H1 (cell line): ENCODE measurements at regions not wholly inside any gene's neighbourhood (a gene's known extent, or its start where the extent isn't known, plus 50 kb on each side); places are given as distances from the start of the nearest gene placed in this dataset.

Source experiments
- CHD2 ChIP-seq: IDR thresholded peaks from 2 replicates; pipeline ENCODE4 v1.6.1; 2012; ENCODE audit warnings: low read length, improper control_type of control experiment
- FOSL1 ChIP-seq: IDR thresholded peaks from 2 replicates; pipeline ENCODE4 v1.6.1; 2011; ENCODE audit warnings: mild to moderate bottlenecking, low read depth, low read length, moderate library complexity; ENCODE audit not compliant: insufficient read depth
- TF ChIP-seq, protein P1 (sequence below): fragments of 300-600 bp; sonication (generic); IDR thresholded peaks from 2 replicates; pipeline ENCODE4 v1.7.1; 2012; ENCODE audit warnings: low read length, moderate library complexity, mild to moderate bottlenecking, inconsistent platforms; ENCODE audit not compliant: insufficient replicate concordance
- TF ChIP-seq, protein P2 (sequence below): IDR thresholded peaks from 2 replicates; pipeline ENCODE4 v1.6.1; 2012; ENCODE audit warnings: inconsistent platforms

DNA sequence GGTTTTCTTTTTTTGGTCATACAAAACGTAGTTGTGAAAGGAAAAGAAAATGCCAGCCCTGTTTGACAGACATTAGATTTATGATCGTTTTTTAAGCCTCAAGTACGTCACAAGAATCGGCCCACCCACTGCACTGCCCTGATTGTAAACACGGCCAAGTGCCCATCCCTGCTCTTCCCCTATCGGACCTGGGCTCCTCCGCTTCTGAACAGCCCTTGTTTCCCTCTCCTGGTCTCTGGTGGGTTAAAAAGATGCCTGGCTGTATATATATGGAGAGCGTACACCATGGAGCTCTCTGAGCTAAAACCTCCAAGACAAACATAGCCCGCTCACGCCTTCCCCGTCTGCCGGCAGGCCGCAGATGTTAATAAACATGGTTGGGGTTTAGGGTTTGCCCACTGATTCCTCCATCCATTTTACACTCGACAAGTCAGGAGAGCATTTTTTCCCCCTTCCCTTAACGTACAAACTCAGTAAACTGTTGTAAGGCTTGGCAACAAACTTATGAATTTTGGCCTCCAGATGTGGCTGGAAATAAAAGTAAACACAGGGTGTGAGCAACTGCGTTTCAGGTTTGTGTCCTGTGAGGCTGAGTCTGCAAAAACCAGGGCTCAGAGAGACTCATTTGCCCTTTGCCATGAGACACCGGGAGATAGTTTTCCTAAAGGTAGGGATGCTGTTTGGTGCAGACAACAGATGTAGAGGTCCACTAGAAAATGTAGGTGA is 325.9 kb downstream of the SOX9 start (continued):
- TF ChIP-seq FOSL1 (no peak), CHD2 (no peak)
- TF ChIP-seq, protein P1, sequence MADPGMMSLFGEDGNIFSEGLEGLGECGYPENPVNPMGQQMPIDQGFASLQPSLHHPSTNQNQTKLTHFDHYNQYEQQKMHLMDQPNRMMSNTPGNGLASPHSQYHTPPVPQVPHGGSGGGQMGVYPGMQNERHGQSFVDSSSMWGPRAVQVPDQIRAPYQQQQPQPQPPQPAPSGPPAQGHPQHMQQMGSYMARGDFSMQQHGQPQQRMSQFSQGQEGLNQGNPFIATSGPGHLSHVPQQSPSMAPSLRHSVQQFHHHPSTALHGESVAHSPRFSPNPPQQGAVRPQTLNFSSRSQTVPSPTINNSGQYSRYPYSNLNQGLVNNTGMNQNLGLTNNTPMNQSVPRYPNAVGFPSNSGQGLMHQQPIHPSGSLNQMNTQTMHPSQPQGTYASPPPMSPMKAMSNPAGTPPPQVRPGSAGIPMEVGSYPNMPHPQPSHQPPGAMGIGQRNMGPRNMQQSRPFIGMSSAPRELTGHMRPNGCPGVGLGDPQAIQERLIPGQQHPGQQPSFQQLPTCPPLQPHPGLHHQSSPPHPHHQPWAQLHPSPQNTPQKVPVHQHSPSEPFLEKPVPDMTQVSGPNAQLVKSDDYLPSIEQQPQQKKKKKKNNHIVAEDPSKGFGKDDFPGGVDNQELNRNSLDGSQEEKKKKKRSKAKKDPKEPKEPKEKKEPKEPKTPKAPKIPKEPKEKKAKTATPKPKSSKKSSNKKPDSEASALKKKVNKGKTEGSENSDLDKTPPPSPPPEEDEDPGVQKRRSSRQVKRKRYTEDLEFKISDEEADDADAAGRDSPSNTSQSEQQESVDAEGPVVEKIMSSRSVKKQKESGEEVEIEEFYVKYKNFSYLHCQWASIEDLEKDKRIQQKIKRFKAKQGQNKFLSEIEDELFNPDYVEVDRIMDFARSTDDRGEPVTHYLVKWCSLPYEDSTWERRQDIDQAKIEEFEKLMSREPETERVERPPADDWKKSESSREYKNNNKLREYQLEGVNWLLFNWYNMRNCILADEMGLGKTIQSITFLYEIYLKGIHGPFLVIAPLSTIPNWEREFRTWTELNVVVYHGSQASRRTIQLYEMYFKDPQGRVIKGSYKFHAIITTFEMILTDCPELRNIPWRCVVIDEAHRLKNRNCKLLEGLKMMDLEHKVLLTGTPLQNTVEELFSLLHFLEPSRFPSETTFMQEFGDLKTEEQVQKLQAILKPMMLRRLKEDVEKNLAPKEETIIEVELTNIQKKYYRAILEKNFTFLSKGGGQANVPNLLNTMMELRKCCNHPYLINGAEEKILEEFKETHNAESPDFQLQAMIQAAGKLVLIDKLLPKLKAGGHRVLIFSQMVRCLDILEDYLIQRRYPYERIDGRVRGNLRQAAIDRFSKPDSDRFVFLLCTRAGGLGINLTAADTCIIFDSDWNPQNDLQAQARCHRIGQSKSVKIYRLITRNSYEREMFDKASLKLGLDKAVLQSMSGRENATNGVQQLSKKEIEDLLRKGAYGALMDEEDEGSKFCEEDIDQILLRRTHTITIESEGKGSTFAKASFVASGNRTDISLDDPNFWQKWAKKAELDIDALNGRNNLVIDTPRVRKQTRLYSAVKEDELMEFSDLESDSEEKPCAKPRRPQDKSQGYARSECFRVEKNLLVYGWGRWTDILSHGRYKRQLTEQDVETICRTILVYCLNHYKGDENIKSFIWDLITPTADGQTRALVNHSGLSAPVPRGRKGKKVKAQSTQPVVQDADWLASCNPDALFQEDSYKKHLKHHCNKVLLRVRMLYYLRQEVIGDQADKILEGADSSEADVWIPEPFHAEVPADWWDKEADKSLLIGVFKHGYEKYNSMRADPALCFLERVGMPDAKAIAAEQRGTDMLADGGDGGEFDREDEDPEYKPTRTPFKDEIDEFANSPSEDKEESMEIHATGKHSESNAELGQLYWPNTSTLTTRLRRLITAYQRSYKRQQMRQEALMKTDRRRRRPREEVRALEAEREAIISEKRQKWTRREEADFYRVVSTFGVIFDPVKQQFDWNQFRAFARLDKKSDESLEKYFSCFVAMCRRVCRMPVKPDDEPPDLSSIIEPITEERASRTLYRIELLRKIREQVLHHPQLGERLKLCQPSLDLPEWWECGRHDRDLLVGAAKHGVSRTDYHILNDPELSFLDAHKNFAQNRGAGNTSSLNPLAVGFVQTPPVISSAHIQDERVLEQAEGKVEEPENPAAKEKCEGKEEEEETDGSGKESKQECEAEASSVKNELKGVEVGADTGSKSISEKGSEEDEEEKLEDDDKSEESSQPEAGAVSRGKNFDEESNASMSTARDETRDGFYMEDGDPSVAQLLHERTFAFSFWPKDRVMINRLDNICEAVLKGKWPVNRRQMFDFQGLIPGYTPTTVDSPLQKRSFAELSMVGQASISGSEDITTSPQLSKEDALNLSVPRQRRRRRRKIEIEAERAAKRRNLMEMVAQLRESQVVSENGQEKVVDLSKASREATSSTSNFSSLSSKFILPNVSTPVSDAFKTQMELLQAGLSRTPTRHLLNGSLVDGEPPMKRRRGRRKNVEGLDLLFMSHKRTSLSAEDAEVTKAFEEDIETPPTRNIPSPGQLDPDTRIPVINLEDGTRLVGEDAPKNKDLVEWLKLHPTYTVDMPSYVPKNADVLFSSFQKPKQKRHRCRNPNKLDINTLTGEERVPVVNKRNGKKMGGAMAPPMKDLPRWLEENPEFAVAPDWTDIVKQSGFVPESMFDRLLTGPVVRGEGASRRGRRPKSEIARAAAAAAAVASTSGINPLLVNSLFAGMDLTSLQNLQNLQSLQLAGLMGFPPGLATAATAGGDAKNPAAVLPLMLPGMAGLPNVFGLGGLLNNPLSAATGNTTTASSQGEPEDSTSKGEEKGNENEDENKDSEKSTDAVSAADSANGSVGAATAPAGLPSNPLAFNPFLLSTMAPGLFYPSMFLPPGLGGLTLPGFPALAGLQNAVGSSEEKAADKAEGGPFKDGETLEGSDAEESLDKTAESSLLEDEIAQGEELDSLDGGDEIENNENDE: no peak
- TF ChIP-seq, protein P2, sequence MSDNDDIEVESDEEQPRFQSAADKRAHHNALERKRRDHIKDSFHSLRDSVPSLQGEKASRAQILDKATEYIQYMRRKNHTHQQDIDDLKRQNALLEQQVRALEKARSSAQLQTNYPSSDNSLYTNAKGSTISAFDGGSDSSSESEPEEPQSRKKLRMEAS: no peak
- TF ChIP-seq, all 59 proteins: peak for 0
